ENCODE measurements at regions not wholly inside any gene's neighbourhood (a gene's known extent, or its start where the extent isn't known, plus 50 kb on each side); places are given as distances from the start of the nearest gene placed in this dataset.

GRCh38 chr5:28823231-28823630 lies 1784.8 kb upstream of the CDH9 start:
- TF ChIP-seq POLR2AphosphoS5 (IDR thresholded peaks at IDR 0.05) = no peak
- no peak for TF ChIP-seq CTCF (IDR thresholded peaks at IDR 0.05)

All from prostate gland (tissue), 2 donors.